HEK293 (cell line): ENCODE measurements at regions not wholly inside any gene's neighbourhood (a gene's known extent, or its start where the extent isn't known, plus 50 kb on each side); places are given as distances from the start of the nearest gene placed in this dataset.

Experiments
- BCL11A ChIP-seq: fragments of 450-650 bp; formaldehyde crosslinking; IDR thresholded peaks from 2 replicates; pipeline ENCODE4 v1.5.1; 2016; ENCODE audit warnings: low read depth, missing biosample characterization, missing genetic modification characterization
- HOXC10 ChIP-seq: sonication (generic); formaldehyde crosslinking; IDR thresholded peaks from 2 replicates; pipeline ENCODE4 v1.8.1; 2023; ENCODE audit warnings: mild to moderate bottlenecking, missing genetic modification reagents
- HOXD13 ChIP-seq: sonication (generic); formaldehyde crosslinking; IDR thresholded peaks from 2 replicates; pipeline ENCODE4 v1.8.0; 2022; ENCODE audit warnings: missing genetic modification reagents, borderline replicate concordance
- REST ChIP-seq: fragments of 450-650 bp; formaldehyde crosslinking; IDR thresholded peaks from 2 replicates; pipeline ENCODE4 v1.5.1; 2016; ENCODE audit warnings: missing biosample characterization, missing genetic modification characterization
- ZBTB26 ChIP-seq: fragments of 450-650 bp; formaldehyde crosslinking; optimal IDR thresholded peaks from 2 replicates; pipeline ENCODE3; 2016; ENCODE audit warnings: missing biosample characterization, mild to moderate bottlenecking, missing genetic modification characterization
- ZFHX2 ChIP-seq: fragments of 450-650 bp; formaldehyde crosslinking; conservative IDR thresholded peaks from 2 replicates; pipeline ENCODE4 v1.5.1; 2016; ENCODE audit warnings: missing biosample characterization, missing genetic modification characterization
- ZFP37 ChIP-seq: fragments of 450-650 bp; formaldehyde crosslinking; IDR thresholded peaks from 2 replicates; pipeline ENCODE4 v1.5.1; 2016; ENCODE audit warnings: missing biosample characterization, missing genetic modification characterization
- ZNF214 ChIP-seq: fragments of 450-650 bp; formaldehyde crosslinking; IDR thresholded peaks from 2 replicates; pipeline ENCODE4 v1.5.1; 2017; ENCODE audit warnings: missing biosample characterization, mild to moderate bottlenecking, missing genetic modification characterization, borderline replicate concordance
- ZNF274 ChIP-seq, 2 experiments: fragments of 200-500 bp in 1 of 2; fragments of 450-650 bp in 1 of 2; sonication (Bioruptor generic) in 1 of 2; formaldehyde crosslinking in 1 of 2; IDR thresholded peaks; 2 replicates each; pipeline versions ENCODE4 v1.5.1 to v1.6.1; 2014 to 2016; ENCODE audit warnings: borderline replicate concordance in 1 of 2, inconsistent platforms in 1 of 2, low read length in 1 of 2, missing biosample characterization in 1 of 2, missing genetic modification characterization in 1 of 2
- ZNF558 ChIP-seq: fragments of 450-650 bp; formaldehyde crosslinking; IDR thresholded peaks from 2 replicates; pipeline ENCODE4 v1.5.1; 2016; ENCODE audit warnings: missing biosample characterization, missing genetic modification characterization
- ZNF560 ChIP-seq: fragments of 450-650 bp; formaldehyde crosslinking; IDR thresholded peaks from 2 replicates; pipeline ENCODE4 v1.5.1; 2017; ENCODE audit warnings: missing biosample characterization, missing genetic modification characterization, borderline replicate concordance
- ZSCAN30 ChIP-seq: fragments of 450-650 bp; IDR thresholded peaks from 2 replicates; pipeline ENCODE4 v1.5.1; 2018; ENCODE audit warnings: missing biosample characterization, mild to moderate bottlenecking, missing genetic modification characterization, moderate library complexity
- TF ChIP-seq, protein P1 (sequence below): fragments of 450-650 bp; formaldehyde crosslinking; IDR thresholded peaks from 2 replicates; pipeline ENCODE4 v1.5.1; 2016; ENCODE audit warnings: missing biosample characterization, missing genetic modification characterization

DNA sequence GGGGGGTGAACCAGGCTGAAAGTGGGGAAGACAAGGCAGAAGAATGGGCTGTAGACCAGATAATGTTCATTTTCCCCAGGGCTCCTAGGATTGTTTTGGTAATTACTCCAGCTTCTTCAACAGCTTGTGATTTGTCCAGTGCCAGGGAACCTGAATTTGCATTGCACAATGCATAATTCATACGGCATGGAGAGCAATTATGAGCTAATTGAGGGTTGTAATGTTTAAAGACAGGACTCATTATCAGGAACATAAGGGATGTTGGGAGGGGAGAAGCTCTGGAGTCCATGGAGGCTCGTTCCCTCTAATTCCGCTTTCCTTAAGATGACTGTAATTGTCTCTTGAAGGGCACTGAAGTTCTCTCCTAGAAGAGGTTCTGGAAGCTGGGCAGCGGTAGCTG, 405.0 kb upstream of the ZMIZ1 start:
- TF ChIP-seq HOXC10 (CRISPR knock-in tag) (no peak), ZFP37 (tag by site-specific recombination) (no peak), BCL11A (tag by site-specific recombination) (no peak), ZSCAN30 (no peak), REST (tag by site-specific recombination) (no peak), ZNF214 (tag by site-specific recombination) (no peak), ZBTB26 (tag by site-specific recombination) (no peak), ZNF274 (IDR thresholded peaks at IDR 0.05; ENCODE audit: low read length) (no peak), ZNF274 (tag by site-specific recombination; IDR thresholded peaks at IDR 0.05; ENCODE audit: borderline replicate concordance) (no peak), ZNF560 (no peak), HOXD13 (no peak), ZFHX2 (tag by site-specific recombination) (no peak), ZNF558 (no peak)
- TF ChIP-seq, protein P1, sequence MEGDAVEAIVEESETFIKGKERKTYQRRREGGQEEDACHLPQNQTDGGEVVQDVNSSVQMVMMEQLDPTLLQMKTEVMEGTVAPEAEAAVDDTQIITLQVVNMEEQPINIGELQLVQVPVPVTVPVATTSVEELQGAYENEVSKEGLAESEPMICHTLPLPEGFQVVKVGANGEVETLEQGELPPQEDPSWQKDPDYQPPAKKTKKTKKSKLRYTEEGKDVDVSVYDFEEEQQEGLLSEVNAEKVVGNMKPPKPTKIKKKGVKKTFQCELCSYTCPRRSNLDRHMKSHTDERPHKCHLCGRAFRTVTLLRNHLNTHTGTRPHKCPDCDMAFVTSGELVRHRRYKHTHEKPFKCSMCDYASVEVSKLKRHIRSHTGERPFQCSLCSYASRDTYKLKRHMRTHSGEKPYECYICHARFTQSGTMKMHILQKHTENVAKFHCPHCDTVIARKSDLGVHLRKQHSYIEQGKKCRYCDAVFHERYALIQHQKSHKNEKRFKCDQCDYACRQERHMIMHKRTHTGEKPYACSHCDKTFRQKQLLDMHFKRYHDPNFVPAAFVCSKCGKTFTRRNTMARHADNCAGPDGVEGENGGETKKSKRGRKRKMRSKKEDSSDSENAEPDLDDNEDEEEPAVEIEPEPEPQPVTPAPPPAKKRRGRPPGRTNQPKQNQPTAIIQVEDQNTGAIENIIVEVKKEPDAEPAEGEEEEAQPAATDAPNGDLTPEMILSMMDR (tag by site-specific recombination): no peak
